ENCODE measurements at regions not wholly inside any gene's neighbourhood (a gene's known extent, or its start where the extent isn't known, plus 50 kb on each side); places are given as distances from the start of the nearest gene placed in this dataset.
"Not testable (repeated sequence)": the region's sequence is repeated elsewhere in the genome, so short reads cannot be mapped to it uniquely, and the experiment has no call there.

- TF ChIP-seq, protein P1, sequence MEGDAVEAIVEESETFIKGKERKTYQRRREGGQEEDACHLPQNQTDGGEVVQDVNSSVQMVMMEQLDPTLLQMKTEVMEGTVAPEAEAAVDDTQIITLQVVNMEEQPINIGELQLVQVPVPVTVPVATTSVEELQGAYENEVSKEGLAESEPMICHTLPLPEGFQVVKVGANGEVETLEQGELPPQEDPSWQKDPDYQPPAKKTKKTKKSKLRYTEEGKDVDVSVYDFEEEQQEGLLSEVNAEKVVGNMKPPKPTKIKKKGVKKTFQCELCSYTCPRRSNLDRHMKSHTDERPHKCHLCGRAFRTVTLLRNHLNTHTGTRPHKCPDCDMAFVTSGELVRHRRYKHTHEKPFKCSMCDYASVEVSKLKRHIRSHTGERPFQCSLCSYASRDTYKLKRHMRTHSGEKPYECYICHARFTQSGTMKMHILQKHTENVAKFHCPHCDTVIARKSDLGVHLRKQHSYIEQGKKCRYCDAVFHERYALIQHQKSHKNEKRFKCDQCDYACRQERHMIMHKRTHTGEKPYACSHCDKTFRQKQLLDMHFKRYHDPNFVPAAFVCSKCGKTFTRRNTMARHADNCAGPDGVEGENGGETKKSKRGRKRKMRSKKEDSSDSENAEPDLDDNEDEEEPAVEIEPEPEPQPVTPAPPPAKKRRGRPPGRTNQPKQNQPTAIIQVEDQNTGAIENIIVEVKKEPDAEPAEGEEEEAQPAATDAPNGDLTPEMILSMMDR (IDR thresholded peaks at IDR 0.05): not testable (repeated sequence)
- TF ChIP-seq POLR2A, EP300 (IDR thresholded peaks at IDR 0.05): not testable (repeated sequence)
Observed at GRCh38 chr11:3467599-3467998, 88.7 kb upstream of the ZNF195 start.

Measured in upper lobe of left lung (tissue), 4 donors.